Motor neuron (in vitro differentiated cells): ENCODE measurements at regions not wholly inside any gene's neighbourhood (a gene's known extent, or its start where the extent isn't known, plus 50 kb on each side); places are given as distances from the start of the nearest gene placed in this dataset.

Source experiments
- ATAC-seq, 8 experiments: fragments of 200-7000 bp; cut with Tn5 transposase; replicated peaks in 6 of 8; 2 replicates each; pipeline ENCODE4 v1.8.0; 2021; ENCODE audit warnings: mild to moderate bottlenecking in 8 of 8, moderate library complexity in 8 of 8
- H3K27ac ChIP-seq, 2 donors: fragments of 250-450 bp; sonication (Bioruptor Pico); 2 replicates each; pipeline ENCODE4 v1.9.0; 2021; ENCODE audit warnings: antibody characterized with exemption in 2 of 2, mild to moderate bottlenecking in 2 of 2, moderate library complexity in 1 of 2
- H3K4me1 ChIP-seq, 2 donors: fragments of 250-450 bp; sonication (Bioruptor Pico); replicated peaks in 1 of 2; 2 replicates each; pipeline ENCODE4 v1.6.1; 2021; ENCODE audit warnings: antibody characterized with exemption in 2 of 2, mild to moderate bottlenecking in 2 of 2, moderate library complexity in 1 of 2
- H3K4me3 ChIP-seq, 5 donors: fragments of 250-450 bp; sonication (Bioruptor Pico); 2 replicates each; pipeline ENCODE4 v1.9.0; 2021; ENCODE audit warnings: antibody characterized with exemption in 5 of 5, mild to moderate bottlenecking in 5 of 5, moderate library complexity in 4 of 5
- WGBS, 10 experiments: fragments of 450-650 bp; shearing (Covaris generic); methylation state at CpG; one replicate each; pipeline ENCODE4 v1.0.0; 2022; 5-methylcytosine and 5-hydroxymethylcytosine counted together
- in situ Hi-C, 9 experiments: fragments of 400-800 bp; cut with MboI; loops; one replicate each; pipeline ENCODE4 v1.15.0; 2021; ENCODE audit warnings: low sequenced_read_pairs in 9 of 9, low pct_unique_long_range_greater_than_20kb in 2 of 9; ENCODE audit not compliant: unreplicated experiment in 9 of 9

- ATAC-seq, result no peak
- in situ Hi-C loops, result loop anchor here in 1 of 9 experiments (25.0 kb wide), 1 partner anchor 916 kb away; no protein-coding TSS in a partner anchor
- 50 to 94% (median 85%) methylated on average over 1 to 4 of the region's 4 CpGs; no CpG with 5 or more reads in 2 of the 10 experiments for WGBS, 10 experiments
Measured at GRCh38 chr3:71896751-71897150, 111.8 kb upstream of the PROK2 start.

GRCh38 chr3:71893702-71894479 is 108.9 kb upstream of the PROK2 start:
- Histone ChIP-seq H3K4me3 (no peak overlapping the region), H3K4me1 (peaks cover 0 to 9% of the 10 kb centered on the region in 2 donors), H3K27ac (no peak overlapping the region)
- in situ Hi-C loops, result loop anchor here in 1 of 9 experiments (25.0 kb wide), 1 partner anchor 918 kb away; no protein-coding TSS in a partner anchor
- ATAC-seq, result peak in 2 of 8 experiments; percentile 18 to 23
- 0 to 92% (median 75%) methylated on average over 1 to 5 of the region's 6 CpGs; no CpG with 5 or more reads in 4 of the 10 experiments for WGBS, 10 experiments

More at GRCh38 chr3:71896751-71897150, 111.8 kb upstream of the PROK2 start:
- no peak overlapping the region for H3K27ac ChIP-seq
- no peaks in the 10 kb centered on the region for H3K4me1 ChIP-seq
- H3K4me3 ChIP-seq, result no peak overlapping the region

- in situ Hi-C loops, result loop anchor here in 1 of 9 experiments (25.0 kb wide), 1 partner anchor 919 kb away; no protein-coding TSS in a partner anchor
- H3K27ac ChIP-seq, result no peak overlapping the region
- 33 to 95% (median 84%) methylated on average over 1 to 5 of the region's 6 CpGs for WGBS, 10 experiments
- H3K4me1 ChIP-seq, result peaks cover 0 to 9% of the 10 kb centered on the region in 2 donors
- peak in 5 of 8 experiments; percentile 65 to 77 (median 73) for ATAC-seq
- H3K4me3 ChIP-seq, result no peak overlapping the region
Measured at GRCh38 chr3:71893122-71893521, 108.2 kb upstream of the PROK2 start.

- in situ Hi-C loops, result loop anchor here in 1 of 9 experiments (25.0 kb wide), 1 partner anchor 921 kb away; no protein-coding TSS in a partner anchor
- ATAC-seq, result peak in 2 of 8 experiments; percentile 29 to 34
- peaks cover 0 to 9% of the 10 kb centered on the region in 2 donors for H3K4me1 ChIP-seq
Measured at GRCh38 chr3:71891483-71891882, 106.5 kb upstream of the PROK2 start.

GRCh38 chr3:71890356-71890931 is 105.5 kb upstream of the PROK2 start:
- Histone ChIP-seq H3K4me3 (no peak overlapping the region), H3K27ac (no peak overlapping the region), H3K4me1 (peaks cover 4 to 12% of the 10 kb centered on the region in 2 donors)
- in situ Hi-C loops, result loop anchor here in 1 of 9 experiments (25.0 kb wide), 1 partner anchor 922 kb away; no protein-coding TSS in a partner anchor
- peak in 2 of 8 experiments; percentile 30 to 51 for ATAC-seq
- WGBS, 10 experiments, result 69 to 100% (median 88%) methylated on average over 1 to 4 of the region's 4 CpGs; no CpG with 5 or more reads in 1 of the 10 experiments

More at GRCh38 chr3:71891483-71891882, 106.5 kb upstream of the PROK2 start:
- Histone ChIP-seq H3K4me3 (no peak overlapping the region), H3K27ac (no peak overlapping the region)

- in situ Hi-C loops, result loop anchor here in 1 of 9 experiments (25.0 kb wide), 1 partner anchor 925 kb away; no protein-coding TSS in a partner anchor
- no peak overlapping the region for H3K27ac ChIP-seq
- H3K4me3 ChIP-seq, result no peak overlapping the region
- no peak for ATAC-seq
- H3K4me1 ChIP-seq, result peaks cover 12 to 18% of the 10 kb centered on the region in 2 donors
- WGBS, 10 experiments, result 17 to 100% (median 100%) methylated on average over 1 to 2 of the region's 2 CpGs; no CpG with 5 or more reads in 5 of the 10 experiments
Measured at GRCh38 chr3:71887256-71887655, 102.3 kb upstream of the PROK2 start.

- peak in 5 of 8 experiments; percentile 22 to 87 (median 81) for ATAC-seq
- H3K4me1 ChIP-seq, result peaks cover 9 to 12% of the 10 kb centered on the region in 2 donors
- peak overlapping the region in 1 of 2 donors; percentile 38 for H3K27ac ChIP-seq
- H3K4me3 ChIP-seq, result no peak overlapping the region
- in situ Hi-C loops, result loop anchor here in 1 of 9 experiments (25.0 kb wide), 1 partner anchor 927 kb away; no protein-coding TSS in a partner anchor
Measured at GRCh38 chr3:71885006-71885405, 100.1 kb upstream of the PROK2 start.

- 19 to 89% (median 78%) methylated on average over 1 to 2 of the region's 2 CpGs; no CpG with 5 or more reads in 3 of the 10 experiments for WGBS, 10 experiments
- H3K27ac ChIP-seq, result no peak overlapping the region
- in situ Hi-C loops, result loop anchor here in 1 of 9 experiments (25.0 kb wide), 1 partner anchor 931 kb away; no protein-coding TSS in a partner anchor
- H3K4me3 ChIP-seq, result no peak overlapping the region
- no peak for ATAC-seq
- H3K4me1 ChIP-seq, result peaks cover 9 to 17% of the 10 kb centered on the region in 2 donors
Measured at GRCh38 chr3:71881732-71882131, 96.8 kb upstream of the PROK2 start.

- Histone ChIP-seq H3K27ac (no peak overlapping the region), H3K4me3 (no peak overlapping the region), H3K4me1 (peaks cover 9 to 17% of the 10 kb centered on the region in 2 donors)
- WGBS, 10 experiments, result 0 to 100% (median 68%) methylated on average over 1 to 2 of the region's 2 CpGs; no CpG with 5 or more reads in 5 of the 10 experiments
- ATAC-seq, result peak in 3 of 8 experiments; percentile 85 to 95 (median 95)
- in situ Hi-C loops, result loop anchor here in 1 of 9 experiments (25.0 kb wide), 1 partner anchor 931 kb away; no protein-coding TSS in a partner anchor
Measured at GRCh38 chr3:71881041-71881440, 96.1 kb upstream of the PROK2 start.

GRCh38 chr3:71879089-71879488 is 94.1 kb upstream of the PROK2 start:
- Histone ChIP-seq H3K4me3 (no peak overlapping the region), H3K27ac (no peak overlapping the region), H3K4me1 (peaks cover 3 to 5% of the 10 kb centered on the region in 2 donors)
- WGBS, 10 experiments, result 40 to 93% (median 68%) methylated on average over 1 to 8 of the region's 9 CpGs; no CpG with 5 or more reads in 3 of the 10 experiments
- ATAC-seq, result no peak
- in situ Hi-C loops, result loop anchor here in 1 of 9 experiments (25.0 kb wide), 1 partner anchor 933 kb away; no protein-coding TSS in a partner anchor

- WGBS, 10 experiments, result 15 to 93% (median 71%) methylated on average over 2 to 6 of the region's 8 CpGs; no CpG with 5 or more reads in 1 of the 10 experiments
- in situ Hi-C loops, result loop anchor here in 1 of 9 experiments (25.0 kb wide), 1 partner anchor 936 kb away; no protein-coding TSS in a partner anchor
- no peak overlapping the region for H3K27ac ChIP-seq
- no peak for ATAC-seq
- no peak overlapping the region for H3K4me3 ChIP-seq
- peaks cover 3 to 5% of the 10 kb centered on the region in 2 donors for H3K4me1 ChIP-seq
Measured at GRCh38 chr3:71876135-71877105, 91.5 kb upstream of the PROK2 start.
